HCT116 (cell line): ENCODE measurements at regions not wholly inside any gene's neighbourhood (a gene's known extent, or its start where the extent isn't known, plus 50 kb on each side); places are given as distances from the start of the nearest gene placed in this dataset.

ENCODE experiments used
- ATAC-seq: fragments of 200-7000 bp; cut with Tn5 transposase; 2 replicates; pipeline ENCODE4 v1.9.1; 2020; ENCODE audit warnings: mild to moderate bottlenecking, moderate library complexity
- BruUV-seq: library from RNA; stranded (reverse); fragments of 400-500 nt; replicated peaks from 2 replicates; lab custom pipeline; 2021; lab: Mats Ljungman, UMichigan
- CTCF ChIA-PET: fragments of 300-600 bp; sonication (Branson Sonifier 250); formaldehyde crosslinking; loops from one replicate; lab custom pipeline; 2021; ENCODE audit warnings: antibody characterized with exemption; lab: Charles Lee
- POLR2A ChIA-PET: fragments of 300-600, 350-600 bp; sonication (Branson Sonifier 250); formaldehyde crosslinking; loops from one replicate; lab custom pipeline; 2021; ENCODE audit warnings: antibody characterized with exemption; lab: Charles Lee
- RAD21 ChIA-PET, 2 experiments: fragments of 300-600 bp; sonication (Branson Sonifier 250); formaldehyde crosslinking; loops; one replicate each; lab custom pipeline; 2023; ENCODE audit warnings: low total read pairs in 2 of 2; ENCODE audit not compliant: uncharacterized antibody in 2 of 2, unreplicated experiment in 2 of 2, low non-redundant PET in 1 of 2; lab: Charles Lee
- DNase-seq: peaks from one replicate; pipeline ENCODE4 v3.0.0-alpha.2; 2010; ENCODE audit warnings: low read depth, low spot score
- H2AFZ ChIP-seq: fragments of 200-600 bp; shearing (Covaris generic), sonication (generic); 2 replicates; pipeline ENCODE4 v1.6.1; 2017; ENCODE audit warnings: low read depth, mixed run types, mixed read lengths, antibody characterized with exemption, low read length; ENCODE audit not compliant: poor library complexity, severe bottlenecking
- H3K27ac ChIP-seq: 2 replicates; pipeline ENCODE4 v1.5.1; 2012; ENCODE audit warnings: low read depth, low read length
- H3K27me3 ChIP-seq: fragments of 200-600 bp; sonication (generic); 2 replicates; pipeline ENCODE4 v1.6.1; 2016; ENCODE audit warnings: mixed run types, low read length, mixed read lengths; ENCODE audit not compliant: insufficient read depth
- H3K36me3 ChIP-seq, 2 experiments: fragments of 200-500 bp in 1 of 2; fragments of 200-600 bp in 1 of 2; sonication (Bioruptor generic) in 1 of 2; sonication (generic) in 1 of 2; 2 replicates each; pipeline versions ENCODE4 v1.5.1 to v1.6.1; 2014 to 2016; ENCODE audit warnings: low read length in 2 of 2, inconsistent platforms in 1 of 2, mixed read lengths in 1 of 2, mixed run types in 1 of 2; ENCODE audit not compliant: insufficient read depth in 2 of 2, control insufficient read depth in 1 of 2
- H3K4me1 ChIP-seq, 2 experiments: fragments of 200-600 bp in 1 of 2; sonication (generic) in 1 of 2; 2 replicates each; pipeline versions ENCODE4 v1.5.1 to v1.6.1; 2012 to 2017; ENCODE audit warnings: low read length in 2 of 2, inconsistent platforms in 1 of 2, mild to moderate bottlenecking in 1 of 2, mixed read lengths in 1 of 2, mixed run types in 1 of 2, moderate library complexity in 1 of 2; ENCODE audit not compliant: insufficient read depth in 2 of 2, control insufficient read depth in 1 of 2
- H3K4me2 ChIP-seq: fragments of 200-600 bp; sonication (generic); 2 replicates; pipeline ENCODE4 v1.6.1; 2017; ENCODE audit warnings: mixed run types, low read length, mixed read lengths
- H3K4me3 ChIP-seq, 2 experiments: fragments of 200-600 bp in 1 of 2; sonication (generic) in 1 of 2; replicated peaks in 1 of 2; 2 replicates each; pipeline ENCODE4 v1.5.1; 2011 to 2016; ENCODE audit warnings: low read length in 2 of 2, control low read depth in 1 of 2, low read depth in 1 of 2, mild to moderate bottlenecking in 1 of 2, mixed read lengths in 1 of 2, mixed run types in 1 of 2
- H3K79me2 ChIP-seq: fragments of 200-600 bp; sonication (generic); 2 replicates; pipeline ENCODE4 v1.6.1; 2017; ENCODE audit warnings: mild to moderate bottlenecking, mixed run types, low read length, moderate library complexity, mixed read lengths; ENCODE audit not compliant: insufficient read depth
- H3K9ac ChIP-seq: fragments of 200-600 bp; sonication (generic); 2 replicates; pipeline ENCODE4 v1.6.1; 2016; ENCODE audit warnings: low read length, mixed read lengths
- H3K9me2 ChIP-seq: fragments of 200-600 bp; sonication (generic), shearing (Covaris generic); 2 replicates; pipeline ENCODE4 v1.6.1; 2017; ENCODE audit warnings: mixed run types, mild to moderate bottlenecking, moderate library complexity; ENCODE audit not compliant: insufficient read depth
- H3K9me3 ChIP-seq, 2 experiments: fragments of 200-500 bp in 1 of 2; fragments of 200-600 bp in 1 of 2; sonication (Bioruptor generic) in 1 of 2; sonication (generic) in 1 of 2; 2 replicates each; pipeline ENCODE4 v1.6.1; 2014 to 2017; ENCODE audit warnings: low read length in 2 of 2, mixed read lengths in 2 of 2, inconsistent platforms in 1 of 2, low read depth in 1 of 2, mild to moderate bottlenecking in 1 of 2, mixed run types in 1 of 2, moderate library complexity in 1 of 2; ENCODE audit not compliant: control insufficient read depth in 1 of 2, insufficient read depth in 1 of 2
- H4K20me1 ChIP-seq: fragments of 200-600 bp; sonication (generic), shearing (Covaris generic); 2 replicates; pipeline ENCODE4 v1.6.1; 2017; ENCODE audit warnings: mixed run types, mild to moderate bottlenecking, moderate library complexity; ENCODE audit not compliant: insufficient read depth
- CEBPB ChIP-seq: IDR thresholded peaks from 2 replicates; pipeline ENCODE4 v1.6.1; 2012; ENCODE audit warnings: low read depth
- ELF1 ChIP-seq: IDR thresholded peaks from 2 replicates; pipeline ENCODE4 v1.6.1; 2012; ENCODE audit warnings: low read depth, borderline replicate concordance
- EZH2phosphoT487 ChIP-seq: fragments of 200-600 bp; IDR thresholded peaks from 2 replicates; pipeline ENCODE4 v1.6.1; 2018; ENCODE audit warnings: antibody characterized with exemption, borderline replicate concordance
- FOSL1 ChIP-seq: IDR thresholded peaks from 2 replicates; pipeline ENCODE4 v1.6.1; 2012; ENCODE audit warnings: low read depth
- POLR2AphosphoS5 ChIP-seq: IDR thresholded peaks from 2 replicates; pipeline ENCODE4 v1.6.1; 2011; ENCODE audit warnings: mild to moderate bottlenecking, low read depth, low read length, moderate library complexity
- RAD21 ChIP-seq: IDR thresholded peaks from 2 replicates; pipeline ENCODE4 v1.6.1; 2012; ENCODE audit warnings: low read depth, mild to moderate bottlenecking
- REST ChIP-seq: IDR thresholded peaks from 2 replicates; pipeline ENCODE4 v1.6.1; 2012; ENCODE audit warnings: low read depth
- SIN3A ChIP-seq: IDR thresholded peaks from 2 replicates; pipeline ENCODE4 v1.6.1; 2012; ENCODE audit warnings: low read depth
- SP1 ChIP-seq: IDR thresholded peaks from 2 replicates; pipeline ENCODE4 v1.6.1; 2012; ENCODE audit warnings: low read depth
- SRF ChIP-seq: IDR thresholded peaks from 2 replicates; pipeline ENCODE4 v1.6.1; 2012; ENCODE audit warnings: low read depth
- TCF7L2 ChIP-seq: IDR thresholded peaks from 2 replicates; pipeline ENCODE4 v1.7.0; 2011; ENCODE audit warnings: borderline replicate concordance, inconsistent platforms; ENCODE audit not compliant: insufficient read depth, insufficient read length; ENCODE audit errors: extremely low read depth
- ZBTB33 ChIP-seq: IDR thresholded peaks from 2 replicates; pipeline ENCODE4 v1.6.1; 2011; ENCODE audit warnings: mild to moderate bottlenecking, low read length, moderate library complexity; ENCODE audit not compliant: insufficient replicate concordance; ENCODE audit errors: extremely low read depth
- ZNF274 ChIP-seq: fragments of 200-500 bp; sonication (Bioruptor generic); IDR thresholded peaks from 2 replicates; pipeline ENCODE4 v1.6.1; 2014; ENCODE audit warnings: mild to moderate bottlenecking, low read depth, low read length, inconsistent platforms
- intact Hi-C: fragments of 100-400 bp; cut with micrococcal nuclease; formaldehyde crosslinking; loops from 2 replicates; pipeline ENCODE4 v1.10.0; 2022

GRCh38 chr10:33703501-33704213, 369.2 kb upstream of the NRP1 start:
- Histone ChIP-seq H3K9me2 (no peaks in the 10 kb centered on the region), H3K9me3 (no peaks in the 10 kb centered on the region), H3K4me3 (no peak overlapping the region), H3K4me2 (no peak overlapping the region), H3K9ac (no peak overlapping the region), H3K27me3 (no peaks in the 10 kb centered on the region), H3K4me1 (peaks cover 0 to 6% of the 10 kb centered on the region in 2 experiments; a peak in 1 of 4 replicates), H4K20me1 (no peaks in the 10 kb centered on the region), H3K36me3 (no peaks in the 10 kb centered on the region), H2AFZ (no peak overlapping the region), H3K79me2 (no peaks in the 10 kb centered on the region), H3K27ac (no peak overlapping the region)
- ATAC-seq (no peak), DNase-seq (no peak)
- ChIA-PET CTCF (no interaction called here), POLR2A (no interaction called here), RAD21 (no interaction called here)
- TF ChIP-seq RAD21: no peak
- no peak for TF ChIP-seq TCF7L2
- TF ChIP-seq ZNF274: no peak
- TF ChIP-seq SP1: no peak
- TF ChIP-seq ZBTB33: no peak
- TF ChIP-seq POLR2AphosphoS5: no peak
- TF ChIP-seq ELF1: no peak
- no TSS peak for BruUV-seq
- intact Hi-C loops: no loop called here

GRCh38 chr10:33698033-33698432, 363.6 kb upstream of the NRP1 start:
- H3K4me1 ChIP-seq: no peaks in the 10 kb centered on the region
- no peaks in the 10 kb centered on the region for H3K36me3 ChIP-seq
- no peak overlapping the region for H3K9ac ChIP-seq
- ATAC-seq (no peak), DNase-seq (no peak)
- H3K4me3 ChIP-seq: no peak overlapping the region
- no peaks in the 10 kb centered on the region for H3K9me2 ChIP-seq
- no peaks in the 10 kb centered on the region for H3K79me2 ChIP-seq
- H2AFZ ChIP-seq: no peak overlapping the region
- RAD21 ChIA-PET: no interaction called here
- POLR2A ChIA-PET: no interaction called here
- no peaks in the 10 kb centered on the region for H4K20me1 ChIP-seq
- H3K27ac ChIP-seq: no peak overlapping the region
- CTCF ChIA-PET: no interaction called here
- H3K9me3 ChIP-seq: no peaks in the 10 kb centered on the region
- no peak overlapping the region for H3K4me2 ChIP-seq
- H3K27me3 ChIP-seq: no peaks in the 10 kb centered on the region
- BruUV-seq: no TSS peak
- intact Hi-C loops: no loop called here
- TF ChIP-seq SIN3A: no peak
- TF ChIP-seq FOSL1: no peak
- no peak for TF ChIP-seq CEBPB
- no peak for TF ChIP-seq EZH2phosphoT487
- no peak for TF ChIP-seq SRF
- TF ChIP-seq ZNF274: no peak
- no peak for TF ChIP-seq REST
